SK-N-SH (cell line): ENCODE measurements at regions not wholly inside any gene's neighbourhood (a gene's known extent, or its start where the extent isn't known, plus 50 kb on each side); places are given as distances from the start of the nearest gene placed in this dataset.

Source experiments
- FOSL2 ChIP-seq: IDR thresholded peaks from 2 replicates; pipeline ENCODE4 v1.4.0; 2012; ENCODE audit warnings: low read depth, mild to moderate bottlenecking, moderate library complexity, borderline replicate concordance
- POLR2AphosphoS5 ChIP-seq: IDR thresholded peaks from 2 replicates; pipeline ENCODE4 v1.6.1; 2012; ENCODE audit warnings: low read depth, low read length
- RFX5 ChIP-seq: IDR thresholded peaks from 2 replicates; pipeline ENCODE4 v1.6.1; 2012; ENCODE audit warnings: mild to moderate bottlenecking, improper control_type of control experiment, low read length
- SIN3A ChIP-seq: IDR thresholded peaks from 2 replicates; pipeline ENCODE4 v1.6.1; 2012; ENCODE audit warnings: low read depth, mild to moderate bottlenecking, low read length, moderate library complexity, borderline replicate concordance
- TF ChIP-seq, protein P1 (sequence below): fragments of 200-600 bp; sonication (generic); IDR thresholded peaks from 2 replicates; pipeline ENCODE4 v1.6.1; 2017; ENCODE audit warnings: antibody characterized with exemption, mild to moderate bottlenecking, moderate library complexity

GRCh38 chr7:156474241-156474743 lies 166.3 kb upstream of the RNF32 start:
- TF ChIP-seq POLR2AphosphoS5: no peak
- TF ChIP-seq SIN3A: no peak
- TF ChIP-seq, protein P1, sequence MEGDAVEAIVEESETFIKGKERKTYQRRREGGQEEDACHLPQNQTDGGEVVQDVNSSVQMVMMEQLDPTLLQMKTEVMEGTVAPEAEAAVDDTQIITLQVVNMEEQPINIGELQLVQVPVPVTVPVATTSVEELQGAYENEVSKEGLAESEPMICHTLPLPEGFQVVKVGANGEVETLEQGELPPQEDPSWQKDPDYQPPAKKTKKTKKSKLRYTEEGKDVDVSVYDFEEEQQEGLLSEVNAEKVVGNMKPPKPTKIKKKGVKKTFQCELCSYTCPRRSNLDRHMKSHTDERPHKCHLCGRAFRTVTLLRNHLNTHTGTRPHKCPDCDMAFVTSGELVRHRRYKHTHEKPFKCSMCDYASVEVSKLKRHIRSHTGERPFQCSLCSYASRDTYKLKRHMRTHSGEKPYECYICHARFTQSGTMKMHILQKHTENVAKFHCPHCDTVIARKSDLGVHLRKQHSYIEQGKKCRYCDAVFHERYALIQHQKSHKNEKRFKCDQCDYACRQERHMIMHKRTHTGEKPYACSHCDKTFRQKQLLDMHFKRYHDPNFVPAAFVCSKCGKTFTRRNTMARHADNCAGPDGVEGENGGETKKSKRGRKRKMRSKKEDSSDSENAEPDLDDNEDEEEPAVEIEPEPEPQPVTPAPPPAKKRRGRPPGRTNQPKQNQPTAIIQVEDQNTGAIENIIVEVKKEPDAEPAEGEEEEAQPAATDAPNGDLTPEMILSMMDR: no peak
- TF ChIP-seq RFX5: no peak
- TF ChIP-seq FOSL2: no peak
